SK-N-SH treated with all-trans-retinoic acid at 6 μM for 48 hours (cell line): ENCODE measurements at regions not wholly inside any gene's neighbourhood (a gene's known extent, or its start where the extent isn't known, plus 50 kb on each side); places are given as distances from the start of the nearest gene placed in this dataset.

Experiments
- ATAC-seq: fragments of 200-7000 bp; cut with Tn5 transposase; 3 replicates; pipeline ENCODE4 v1.9.1; 2020; ENCODE audit warnings: mild to moderate bottlenecking, moderate library complexity
- ARNTL ChIP-seq: fragments of 450-650 bp; formaldehyde crosslinking; IDR thresholded peaks from 2 replicates; pipeline ENCODE4 v1.5.0; 2020; ENCODE audit warnings: low read depth, mild to moderate bottlenecking, moderate library complexity, borderline replicate concordance
- BACH2 ChIP-seq: fragments of 250-450 bp; sonication (Bioruptor Pico); IDR thresholded peaks from 2 replicates; pipeline ENCODE4 v1.9.0; 2021; ENCODE audit warnings: mild to moderate bottlenecking, borderline replicate concordance
- CSDC2 ChIP-seq: fragments of 250-450 bp; sonication (Bioruptor Pico); IDR thresholded peaks from 2 replicates; pipeline ENCODE4 v1.5.0; 2020; ENCODE audit warnings: mild to moderate bottlenecking, moderate library complexity
- CSRNP3 ChIP-seq: fragments of 250-450 bp; sonication (Bioruptor Pico); IDR thresholded peaks from 2 replicates; pipeline ENCODE4 v1.5.1; 2021; ENCODE audit warnings: mild to moderate bottlenecking, moderate library complexity
- GLIS3 ChIP-seq: fragments of 250-450 bp; sonication (Bioruptor Pico); IDR thresholded peaks from 2 replicates; pipeline ENCODE4 v1.5.0; 2020; ENCODE audit warnings: mild to moderate bottlenecking, moderate library complexity
- ISL1 ChIP-seq: fragments of 250-450 bp; sonication (Bioruptor Pico); IDR thresholded peaks from 2 replicates; pipeline ENCODE4 v2.1.2; 2022; ENCODE audit warnings: mild to moderate bottlenecking, moderate library complexity
- PATZ1 ChIP-seq: fragments of 250-450 bp; sonication (Bioruptor Pico); IDR thresholded peaks from 2 replicates; pipeline ENCODE4 v1.8.0; 2020; ENCODE audit warnings: mild to moderate bottlenecking, moderate library complexity, borderline replicate concordance
- PPARA ChIP-seq: fragments of 250-450 bp; sonication (Bioruptor Pico); IDR thresholded peaks from 2 replicates; pipeline ENCODE4 v1.5.0; 2020; ENCODE audit warnings: mild to moderate bottlenecking, borderline replicate concordance
- TCF4 ChIP-seq: fragments of 250-450 bp; sonication (Bioruptor Pico); IDR thresholded peaks from 2 replicates; pipeline ENCODE4 v1.8.0; 2021; ENCODE audit warnings: mild to moderate bottlenecking, moderate library complexity, borderline replicate concordance
- TOX ChIP-seq: fragments of 250-450 bp; sonication (Bioruptor Pico); IDR thresholded peaks from 2 replicates; pipeline ENCODE4 v1.8.0; 2021; ENCODE audit warnings: mild to moderate bottlenecking, moderate library complexity, borderline replicate concordance
- TSHZ2 ChIP-seq: fragments of 250-450 bp; sonication (Bioruptor Pico); IDR thresholded peaks from 2 replicates; pipeline ENCODE4 v1.5.0; 2020; ENCODE audit warnings: mild to moderate bottlenecking, moderate library complexity
- ZFP30 ChIP-seq: fragments of 450-650 bp; formaldehyde crosslinking; IDR thresholded peaks from 2 replicates; pipeline ENCODE4 v1.5.0; 2022; ENCODE audit warnings: mild to moderate bottlenecking, moderate library complexity
- ZNF565 ChIP-seq: fragments of 450-650 bp; formaldehyde crosslinking; conservative IDR thresholded peaks from 2 replicates; pipeline ENCODE4 v1.5.0; 2020; ENCODE audit warnings: low read depth, mild to moderate bottlenecking, moderate library complexity
- ZNF70 ChIP-seq: fragments of 450-650 bp; formaldehyde crosslinking; IDR thresholded peaks from 2 replicates; pipeline ENCODE4 v1.5.0; 2020; ENCODE audit warnings: mild to moderate bottlenecking, moderate library complexity
- ZNF8 ChIP-seq: fragments of 450-650 bp; formaldehyde crosslinking; IDR thresholded peaks from 2 replicates; pipeline ENCODE4 v1.5.0; 2020; ENCODE audit warnings: mild to moderate bottlenecking, moderate library complexity
- TF ChIP-seq, protein P1 (sequence below): fragments of 250-450 bp; sonication (Bioruptor Pico); IDR thresholded peaks from 2 replicates; pipeline ENCODE4 v1.5.1; 2020; ENCODE audit warnings: low read depth, mild to moderate bottlenecking, moderate library complexity
- TF ChIP-seq, protein P2 (sequence below): fragments of 250-450 bp; sonication (Bioruptor Pico); IDR thresholded peaks from 2 replicates; pipeline ENCODE4 v1.8.0; 2021; ENCODE audit warnings: low read depth, mild to moderate bottlenecking, moderate library complexity, borderline replicate concordance

- no peak for ATAC-seq
- TF ChIP-seq CSRNP3 (CRISPR knock-in tag) (no peak), PATZ1 (CRISPR knock-in tag) (no peak), ZNF70 (CRISPR knock-in tag) (no peak), PPARA (CRISPR knock-in tag) (no peak), ARNTL (CRISPR knock-in tag) (no peak), TCF4 (CRISPR knock-in tag) (no peak)
- TF ChIP-seq, protein P1, sequence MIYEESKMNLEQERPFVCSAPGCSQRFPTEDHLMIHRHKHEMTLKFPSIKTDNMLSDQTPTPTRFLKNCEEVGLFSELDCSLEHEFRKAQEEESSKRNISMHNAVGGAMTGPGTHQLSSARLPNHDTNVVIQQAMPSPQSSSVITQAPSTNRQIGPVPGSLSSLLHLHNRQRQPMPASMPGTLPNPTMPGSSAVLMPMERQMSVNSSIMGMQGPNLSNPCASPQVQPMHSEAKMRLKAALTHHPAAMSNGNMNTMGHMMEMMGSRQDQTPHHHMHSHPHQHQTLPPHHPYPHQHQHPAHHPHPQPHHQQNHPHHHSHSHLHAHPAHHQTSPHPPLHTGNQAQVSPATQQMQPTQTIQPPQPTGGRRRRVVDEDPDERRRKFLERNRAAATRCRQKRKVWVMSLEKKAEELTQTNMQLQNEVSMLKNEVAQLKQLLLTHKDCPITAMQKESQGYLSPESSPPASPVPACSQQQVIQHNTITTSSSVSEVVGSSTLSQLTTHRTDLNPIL (CRISPR knock-in tag) = no peak
Observed at GRCh38 chr3:73299184-73299691, 237.8 kb downstream of the EBLN2 start.

- TF ChIP-seq BACH2 (CRISPR knock-in tag) = no peak
- TF ChIP-seq ZNF565 (CRISPR knock-in tag) = no peak
- TF ChIP-seq, protein P2, sequence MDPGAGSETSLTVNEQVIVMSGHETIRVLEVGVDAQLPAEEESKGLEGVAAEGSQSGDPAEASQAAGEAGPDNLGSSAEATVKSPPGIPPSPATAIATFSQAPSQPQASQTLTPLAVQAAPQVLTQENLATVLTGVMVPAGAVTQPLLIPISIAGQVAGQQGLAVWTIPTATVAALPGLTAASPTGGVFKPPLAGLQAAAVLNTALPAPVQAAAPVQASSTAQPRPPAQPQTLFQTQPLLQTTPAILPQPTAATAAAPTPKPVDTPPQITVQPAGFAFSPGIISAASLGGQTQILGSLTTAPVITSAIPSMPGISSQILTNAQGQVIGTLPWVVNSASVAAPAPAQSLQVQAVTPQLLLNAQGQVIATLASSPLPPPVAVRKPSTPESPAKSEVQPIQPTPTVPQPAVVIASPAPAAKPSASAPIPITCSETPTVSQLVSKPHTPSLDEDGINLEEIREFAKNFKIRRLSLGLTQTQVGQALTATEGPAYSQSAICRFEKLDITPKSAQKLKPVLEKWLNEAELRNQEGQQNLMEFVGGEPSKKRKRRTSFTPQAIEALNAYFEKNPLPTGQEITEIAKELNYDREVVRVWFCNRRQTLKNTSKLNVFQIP (CRISPR knock-in tag) = no peak
- TF ChIP-seq, protein P1 (CRISPR knock-in tag) = no peak
- no peak for TF ChIP-seq ISL1 (CRISPR knock-in tag)
- no peak for TF ChIP-seq TOX (CRISPR knock-in tag)
- no peak for TF ChIP-seq GLIS3
- no peak for TF ChIP-seq CSDC2 (CRISPR knock-in tag)
- no peak for TF ChIP-seq PATZ1 (CRISPR knock-in tag)
- no peak for TF ChIP-seq ZFP30
- TF ChIP-seq PPARA (CRISPR knock-in tag) = no peak
- no peak for TF ChIP-seq ZNF8 (CRISPR knock-in tag)
- ATAC-seq = no peak
Observed at GRCh38 chr3:73314151-73314951, 252.9 kb downstream of the EBLN2 start.

DNA sequence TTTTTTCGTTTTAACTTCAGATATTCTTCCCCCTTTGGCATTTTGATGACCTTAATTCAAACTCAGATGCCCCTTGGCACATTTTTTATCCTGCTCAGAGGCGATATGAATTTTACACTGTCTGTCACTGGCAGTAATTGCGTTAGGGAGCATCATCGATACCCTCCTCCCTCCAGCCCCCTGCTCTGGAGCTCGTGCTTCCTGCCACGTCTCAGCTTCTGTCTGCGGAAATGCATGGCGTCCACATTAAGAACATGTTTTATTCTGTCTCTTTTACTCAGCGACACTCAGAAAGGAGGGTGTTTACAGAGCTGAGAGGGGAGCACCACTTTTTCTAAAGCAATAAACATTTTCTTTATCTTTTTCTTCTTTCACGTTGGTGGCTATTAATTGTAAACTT, 254.2 kb downstream of the EBLN2 start:
- TF ChIP-seq ZNF565 (CRISPR knock-in tag) = no peak
- TF ChIP-seq TSHZ2 (CRISPR knock-in tag) = peak; percentile 30; the same call in 1 of the 2 replicates
- TF ChIP-seq ISL1 (CRISPR knock-in tag) = no peak
- no peak for TF ChIP-seq ARNTL (CRISPR knock-in tag)
- no peak for ATAC-seq
